H9 (cell line): ENCODE measurements at regions not wholly inside any gene's neighbourhood (a gene's known extent, or its start where the extent isn't known, plus 50 kb on each side); places are given as distances from the start of the nearest gene placed in this dataset.

Experiments
- DNase-seq: peaks from one replicate; pipeline ENCODE4 v3.0.0-alpha.2; 2017
- H2AFZ ChIP-seq: one replicate; pipeline ENCODE4 v1.6.1; 2013; ENCODE audit warnings: mild to moderate bottlenecking, low read length, control low read depth, moderate library complexity
- H2AK5ac ChIP-seq: 2 replicates; pipeline ENCODE4 v1.6.1; 2013; ENCODE audit warnings: low read length, control low read depth, mixed read lengths; ENCODE audit not compliant: insufficient read length
- H2BK120ac ChIP-seq: one replicate; pipeline ENCODE4 v1.6.1; 2013; ENCODE audit warnings: low read depth, mild to moderate bottlenecking, low read length, control low read depth, inconsistent platforms; ENCODE audit not compliant: poor library complexity, severe bottlenecking
- H2BK12ac ChIP-seq: 2 replicates; pipeline ENCODE4 v1.6.1; 2013; ENCODE audit warnings: low read length, control low read depth, mixed read lengths, low read depth; ENCODE audit not compliant: insufficient read length
- H2BK15ac ChIP-seq: 2 replicates; pipeline ENCODE4 v1.6.1; 2013; ENCODE audit warnings: low read depth, low read length, control low read depth
- H2BK20ac ChIP-seq: one replicate; pipeline ENCODE4 v1.6.1; 2013; ENCODE audit warnings: low read depth, mild to moderate bottlenecking, low read length, control low read depth, inconsistent platforms; ENCODE audit not compliant: poor library complexity, severe bottlenecking
- H2BK5ac ChIP-seq: 2 replicates; pipeline ENCODE4 v1.6.1; 2013; ENCODE audit warnings: low read length, control low read depth, mixed read lengths; ENCODE audit not compliant: insufficient read length
- H3K14ac ChIP-seq: 2 replicates; pipeline ENCODE4 v1.6.1; 2013; ENCODE audit warnings: low read length, control low read depth; ENCODE audit not compliant: insufficient read depth
- H3K18ac ChIP-seq: 2 replicates; pipeline ENCODE4 v1.6.1; 2013; ENCODE audit warnings: low read depth, mild to moderate bottlenecking, mixed read lengths, low read length, control low read depth; ENCODE audit not compliant: insufficient read length
- H3K23ac ChIP-seq: 2 replicates; pipeline ENCODE4 v1.6.1; 2013; ENCODE audit warnings: low read length, control low read depth, mixed read lengths, low read depth; ENCODE audit not compliant: insufficient read length
- H3K23me2 ChIP-seq: 2 replicates; pipeline ENCODE4 v1.6.1; 2013; ENCODE audit warnings: low read depth, mild to moderate bottlenecking, mixed read lengths, low read length, control low read depth; ENCODE audit not compliant: insufficient read length, poor library complexity, severe bottlenecking
- H3K27ac ChIP-seq: 2 replicates; pipeline ENCODE4 v1.5.1; 2013; ENCODE audit warnings: low read length, control low read depth, mixed read lengths, low read depth; ENCODE audit not compliant: insufficient read length
- H3K27me3 ChIP-seq: 2 replicates; pipeline ENCODE4 v1.6.1; 2013; ENCODE audit warnings: low read length, control low read depth, inconsistent platforms; ENCODE audit not compliant: insufficient read depth
- H3K4ac ChIP-seq: 2 replicates; pipeline ENCODE4 v1.6.1; 2013; ENCODE audit warnings: low read depth, mild to moderate bottlenecking, control low read depth, inconsistent platforms, low read length, moderate library complexity
- H3K4me1 ChIP-seq: 2 replicates; pipeline ENCODE4 v1.6.1; 2013; ENCODE audit warnings: low read length, control low read depth, inconsistent platforms; ENCODE audit not compliant: insufficient read depth
- H3K4me2 ChIP-seq: 2 replicates; pipeline ENCODE4 v1.6.1; 2013; ENCODE audit warnings: low read length, control low read depth, mixed read lengths; ENCODE audit not compliant: insufficient read length, insufficient read depth
- H3K56ac ChIP-seq: 2 replicates; pipeline ENCODE4 v1.6.1; 2013; ENCODE audit warnings: low read depth, mild to moderate bottlenecking, mixed read lengths, low read length, control low read depth; ENCODE audit not compliant: insufficient read length
- H3K79me1 ChIP-seq: 2 replicates; pipeline ENCODE4 v1.6.1; 2013; ENCODE audit warnings: low read depth, mild to moderate bottlenecking, moderate library complexity, low read length, control low read depth, inconsistent platforms; ENCODE audit not compliant: insufficient read depth, poor library complexity, severe bottlenecking
- H3K79me2 ChIP-seq: 2 replicates; pipeline ENCODE4 v1.6.1; 2013; ENCODE audit warnings: low read length, control low read depth, inconsistent platforms; ENCODE audit not compliant: insufficient read depth
- H3K9ac ChIP-seq: 2 replicates; pipeline ENCODE4 v1.6.1; 2013; ENCODE audit warnings: low read length, control low read depth, mixed read lengths; ENCODE audit not compliant: insufficient read length; ENCODE audit errors: extremely low read depth
- H3K9me3 ChIP-seq: one replicate; pipeline ENCODE4 v1.6.1; 2013; ENCODE audit warnings: low read depth, low read length, inconsistent platforms; ENCODE audit not compliant: control insufficient read depth
- H3T11ph ChIP-seq: one replicate; pipeline ENCODE4 v1.6.1; 2013; ENCODE audit warnings: mild to moderate bottlenecking, low read length, control low read depth, inconsistent platforms
- H4K20me1 ChIP-seq: one replicate; pipeline ENCODE4 v1.6.1; 2013; ENCODE audit not compliant: control insufficient read depth, insufficient read length, insufficient read depth
- H4K5ac ChIP-seq: 2 replicates; pipeline ENCODE4 v1.6.1; 2013; ENCODE audit warnings: low read depth, mild to moderate bottlenecking, mixed read lengths, low read length, control low read depth; ENCODE audit not compliant: insufficient read length
- H4K8ac ChIP-seq: replicated peaks from 2 replicates; pipeline ENCODE4 v1.6.1; 2013; ENCODE audit warnings: low read length, control low read depth, mixed read lengths, low read depth; ENCODE audit not compliant: insufficient read length
- H4K91ac ChIP-seq: 2 replicates; pipeline ENCODE4 v1.6.1; 2013; ENCODE audit warnings: low read depth, mild to moderate bottlenecking, moderate library complexity, mixed read lengths, low read length, control low read depth; ENCODE audit not compliant: insufficient read length
- H3K27ac Mint-ChIP-seq, 3 experiments: 2 replicates in 2 of 3; 3 replicates in 1 of 3; pipeline ENCODE4 v1.8.0; 2020 to 2021; ENCODE audit warnings: mixed read lengths in 3 of 3, mild to moderate bottlenecking in 1 of 3, moderate library complexity in 1 of 3
- H3K27me3 Mint-ChIP-seq: 2 replicates; pipeline ENCODE4 v1.8.0; 2021; ENCODE audit warnings: low read depth, mild to moderate bottlenecking, moderate library complexity, mixed read lengths
- H3K36me3 Mint-ChIP-seq, 3 experiments: 2 replicates in 2 of 3; 3 replicates in 1 of 3; pipeline ENCODE4 v1.8.0; 2020 to 2021; ENCODE audit warnings: low read depth in 3 of 3, mixed read lengths in 3 of 3; ENCODE audit not compliant: insufficient read depth in 1 of 3
- H3K4me1 Mint-ChIP-seq, 2 experiments: 2 replicates each; pipeline ENCODE4 v1.8.0; 2020; ENCODE audit warnings: mixed read lengths in 2 of 2
- H3K4me3 Mint-ChIP-seq, 2 experiments: 2 replicates in 1 of 2; 3 replicates in 1 of 2; pipeline ENCODE4 v1.8.0; 2020 to 2021; ENCODE audit warnings: mild to moderate bottlenecking in 2 of 2, mixed read lengths in 2 of 2, moderate library complexity in 1 of 2
- H3K9me3 Mint-ChIP-seq, 2 experiments: 2 replicates in 1 of 2; 3 replicates in 1 of 2; pipeline ENCODE4 v1.8.0; 2020; ENCODE audit warnings: mild to moderate bottlenecking in 2 of 2, mixed read lengths in 2 of 2, moderate library complexity in 1 of 2
- CTCF ChIP-seq: fragments of 200-600 bp; sonication (generic); conservative IDR thresholded peaks from 3 replicates; pipeline ENCODE4 v1.8.0; 2021; ENCODE audit warnings: antibody characterized with exemption, mild to moderate bottlenecking
- WGBS: extraction: QIAGEN DNeasy Blood & Tissue Kit; methylation state at CpG from one replicate; pipeline ENCODE4 v1.1.7; 2013; ENCODE audit warnings: missing lambda C conversion rate, low lambda C conversion rate, mixed read lengths; ENCODE audit not compliant: insufficient read length; ENCODE audit errors: extremely low coverage; 5-methylcytosine and 5-hydroxymethylcytosine counted together

- no peaks in the 10 kb centered on the region for H3K27me3 ChIP-seq
- no peaks in the 10 kb centered on the region for H3K79me2 ChIP-seq
- Mint-ChIP-seq H3K4me1 (peaks cover 11 to 14% of the 10 kb centered on the region in 2 experiments), H3K27me3 (peaks cover 2% of the 10 kb centered on the region), H3K9me3 (no peaks in the 10 kb centered on the region), H3K4me3 (no peak overlapping the region), H3K36me3 (no peaks in the 10 kb centered on the region), H3K27ac (no peak overlapping the region)
- H4K8ac ChIP-seq, result no peak overlapping the region
- WGBS, result no CpG with 5 or more reads among the region's 5 CpGs
- H4K20me1 ChIP-seq, result no peaks in the 10 kb centered on the region
- H4K91ac ChIP-seq, result no peak overlapping the region
- H2AK5ac ChIP-seq, result no peak overlapping the region
- no peak overlapping the region for H2BK20ac ChIP-seq
- H3K23me2 ChIP-seq, result no peaks in the 10 kb centered on the region
- no peak overlapping the region for H3K18ac ChIP-seq
- no peaks in the 10 kb centered on the region for H3K79me1 ChIP-seq
- no peak overlapping the region for H2BK12ac ChIP-seq
- H3K23ac ChIP-seq, result no peak overlapping the region
- no peak for DNase-seq
- H3K9ac ChIP-seq, result no peak overlapping the region
- H4K5ac ChIP-seq, result no peak overlapping the region
- H3K9me3 ChIP-seq, result no peaks in the 10 kb centered on the region
- no peak overlapping the region for H2AFZ ChIP-seq
- H3K56ac ChIP-seq, result no peak overlapping the region
- no peak overlapping the region for H3K27ac ChIP-seq
- no peak overlapping the region for H2BK120ac ChIP-seq
- H2BK5ac ChIP-seq, result no peak overlapping the region
- no peak for TF ChIP-seq CTCF
- no peak overlapping the region for H3T11ph ChIP-seq
- no peaks in the 10 kb centered on the region for H3K4me1 ChIP-seq
- H3K14ac ChIP-seq, result no peak overlapping the region
- no peak overlapping the region for H3K4ac ChIP-seq
- H3K4me2 ChIP-seq, result no peak overlapping the region
- H2BK15ac ChIP-seq, result no peak overlapping the region
Observed at GRCh38 chr15:95280711-95281110, 1049.3 kb downstream of the MCTP2 start.
